GM18511 (cell line): ENCODE measurements at regions not wholly inside any gene's neighbourhood (a gene's known extent, or its start where the extent isn't known, plus 50 kb on each side); places are given as distances from the start of the nearest gene placed in this dataset.

Experiments
- ATAC-seq: cut with Tn5 transposase; IDR thresholded peaks from one replicate; pipeline ENCODE4 v1.9.1; 2021; ENCODE audit warnings: mild to moderate bottlenecking, moderate library complexity; ENCODE audit not compliant: unreplicated experiment

DNA sequence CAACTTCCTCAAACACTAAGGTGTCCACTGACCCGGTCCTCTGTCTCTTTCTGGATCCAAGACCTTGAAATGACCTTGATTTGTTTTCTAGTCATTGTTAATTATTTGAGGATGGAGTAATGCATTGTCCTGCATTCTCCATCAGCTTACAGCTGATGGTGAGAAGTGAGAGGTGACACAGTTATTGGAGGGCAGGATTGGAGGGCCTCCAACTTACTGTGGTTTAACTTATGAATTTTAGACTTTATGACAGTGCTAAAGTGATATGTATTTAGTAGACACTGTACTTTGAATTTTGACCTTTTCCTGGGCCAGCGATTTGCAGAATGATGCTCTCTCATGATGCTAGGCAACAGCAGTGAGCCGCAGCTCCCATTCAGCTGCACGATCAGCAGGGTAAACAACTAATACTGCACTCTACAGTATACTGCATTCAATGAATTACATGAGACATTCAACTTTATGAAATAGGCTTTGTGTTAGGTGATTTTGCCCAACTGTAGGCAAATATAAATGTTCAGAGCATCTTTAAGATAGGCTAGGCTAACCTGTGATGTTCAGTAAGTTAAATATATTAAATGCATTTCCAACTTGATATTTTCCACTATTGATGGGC is 200.0 kb upstream of the MEX3C start:
- no peak for ATAC-seq

DNA sequence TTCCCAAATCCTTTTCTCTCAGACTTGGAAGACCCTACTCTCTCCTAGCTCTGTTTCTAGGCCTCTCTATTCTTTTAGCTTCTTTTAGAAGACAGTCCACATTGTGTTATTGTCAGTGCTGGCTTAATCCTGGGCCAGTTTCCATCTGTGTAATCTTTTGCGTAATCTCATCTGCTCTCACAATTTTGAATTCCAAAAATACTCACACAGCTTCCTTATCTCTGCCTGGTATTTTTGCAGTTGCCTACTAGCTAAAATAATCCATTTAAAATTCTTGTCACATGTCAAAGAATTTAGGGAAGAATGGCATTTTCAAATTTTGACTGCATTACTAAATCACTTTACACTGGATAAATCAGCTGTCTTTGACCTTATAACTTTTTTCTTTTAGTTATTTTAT is 200.6 kb upstream of the MEX3C start:
- ATAC-seq, result no peak

DNA sequence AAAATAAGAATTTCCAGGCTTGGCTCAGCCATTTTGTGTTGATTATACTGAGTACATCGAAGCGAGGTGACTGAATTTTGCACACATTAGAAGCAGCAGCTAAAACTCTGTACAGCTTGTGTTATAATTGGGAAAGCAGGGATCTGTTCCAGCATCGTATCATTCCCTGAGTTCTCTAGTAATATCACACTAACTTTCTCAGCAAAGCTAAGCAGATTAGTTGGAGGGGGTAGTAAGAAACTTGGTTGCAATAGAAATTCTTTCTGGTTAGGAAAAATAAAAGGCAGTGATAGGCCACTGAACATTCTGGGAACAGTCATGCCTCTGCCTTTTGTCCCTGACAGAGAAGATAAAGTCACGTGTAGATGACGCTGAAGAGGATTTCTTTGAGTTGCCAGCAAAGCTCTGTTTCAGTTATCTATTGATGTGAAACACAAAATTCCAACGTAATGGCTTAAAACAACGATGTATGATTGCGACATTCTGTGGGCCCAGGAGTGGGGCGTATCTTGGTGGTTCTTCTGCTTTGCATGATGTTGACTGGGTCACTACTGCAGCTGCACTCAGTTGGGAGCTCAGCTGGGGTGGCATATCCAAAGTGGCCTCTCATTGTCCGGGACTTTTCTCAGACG is 202.1 kb upstream of the MEX3C start:
- no peak for ATAC-seq

DNA sequence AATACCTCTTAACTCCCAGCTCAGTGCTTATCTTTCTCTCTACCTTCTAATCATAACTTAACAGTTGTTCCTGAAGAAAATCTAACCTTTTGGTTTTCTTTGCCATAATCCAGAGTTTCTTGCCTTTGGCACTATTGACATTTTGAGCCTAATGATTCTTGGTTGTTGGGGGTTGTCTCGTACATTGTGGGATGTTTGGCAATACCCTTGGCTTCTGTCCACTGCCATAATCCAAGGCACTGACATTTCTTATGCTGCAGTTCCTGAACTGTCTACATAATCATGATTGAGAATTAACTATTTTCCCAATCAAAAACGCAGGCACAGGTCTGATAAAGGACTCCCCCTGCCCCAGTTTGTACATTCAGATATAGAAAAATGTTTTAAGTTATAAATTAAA is 203.2 kb upstream of the MEX3C start:
- no peak for ATAC-seq

DNA sequence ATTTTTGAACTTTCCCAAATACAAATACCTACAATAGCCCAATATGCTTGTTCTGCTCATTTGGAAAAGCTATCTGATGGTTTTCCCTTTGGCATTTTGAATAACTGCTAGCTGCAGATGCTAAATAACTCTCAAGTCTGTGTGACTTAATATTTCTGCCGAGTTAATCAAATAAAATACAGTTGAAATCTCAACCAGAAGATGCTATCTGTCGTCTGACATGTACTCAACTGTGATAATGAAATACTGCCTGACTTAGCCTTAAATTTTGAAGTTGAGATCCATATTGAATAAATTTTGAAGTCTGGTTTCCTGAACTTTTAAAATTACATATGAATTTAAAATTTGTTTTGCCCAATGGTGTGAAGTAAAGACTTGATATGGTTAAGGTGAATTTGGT is 204.4 kb upstream of the MEX3C start:
- ATAC-seq, result no peak

DNA sequence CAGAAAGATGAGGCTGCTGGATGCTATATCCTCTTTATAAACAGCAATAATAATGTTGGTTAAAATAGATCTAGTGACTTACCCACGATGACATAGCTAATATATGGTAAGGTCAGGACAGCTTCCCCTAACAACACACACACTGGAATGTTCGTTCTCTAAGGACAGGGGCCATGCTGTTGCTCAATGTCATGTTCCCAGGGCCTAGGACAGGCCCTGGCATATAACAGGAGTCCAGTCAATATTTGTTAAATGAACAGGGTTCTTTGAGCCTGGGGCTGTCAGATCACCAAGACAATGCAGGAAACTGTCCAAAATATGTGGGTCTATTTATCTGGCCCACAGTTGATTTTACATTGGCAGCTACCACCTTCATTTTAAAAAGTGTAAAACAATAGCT is 207.1 kb upstream of the MEX3C start:
- ATAC-seq, result no peak

DNA sequence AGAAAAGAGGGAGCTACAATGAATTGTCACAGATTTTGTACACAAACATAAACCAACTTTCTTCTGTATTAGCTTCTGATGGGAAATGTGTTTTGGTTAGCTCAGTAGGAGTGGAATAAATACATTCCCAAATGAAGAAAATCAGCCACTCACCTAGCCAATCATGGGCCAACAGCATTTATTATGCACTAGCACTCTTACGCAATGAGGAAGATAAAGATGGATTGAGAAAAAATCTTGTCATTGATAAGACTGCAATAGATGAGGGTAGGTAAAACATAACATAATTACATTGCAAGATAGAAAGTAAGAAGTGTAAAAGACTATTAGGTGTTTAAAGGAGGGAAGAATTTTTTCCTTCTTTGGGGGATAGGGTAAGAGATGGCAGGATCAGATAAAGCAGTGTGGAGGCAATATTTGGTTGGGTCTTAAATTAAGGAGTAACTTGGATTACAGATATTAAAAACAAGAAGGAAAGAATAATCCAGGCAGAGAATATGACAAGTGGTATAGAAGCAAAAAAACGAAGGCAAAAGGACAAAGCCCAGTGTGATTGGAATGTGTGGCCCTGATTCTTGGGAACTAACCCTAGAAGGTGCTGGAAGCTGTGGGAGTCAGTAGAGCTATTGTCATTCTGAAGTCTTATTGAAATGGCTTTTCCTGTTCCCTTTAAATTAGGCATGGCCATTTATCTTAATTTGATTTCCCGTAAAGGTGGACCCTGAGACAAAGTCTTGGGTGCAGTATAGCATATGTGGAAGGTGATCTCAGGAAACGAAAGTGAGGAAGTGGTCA is 208.4 kb upstream of the MEX3C start:
- no peak for ATAC-seq

DNA sequence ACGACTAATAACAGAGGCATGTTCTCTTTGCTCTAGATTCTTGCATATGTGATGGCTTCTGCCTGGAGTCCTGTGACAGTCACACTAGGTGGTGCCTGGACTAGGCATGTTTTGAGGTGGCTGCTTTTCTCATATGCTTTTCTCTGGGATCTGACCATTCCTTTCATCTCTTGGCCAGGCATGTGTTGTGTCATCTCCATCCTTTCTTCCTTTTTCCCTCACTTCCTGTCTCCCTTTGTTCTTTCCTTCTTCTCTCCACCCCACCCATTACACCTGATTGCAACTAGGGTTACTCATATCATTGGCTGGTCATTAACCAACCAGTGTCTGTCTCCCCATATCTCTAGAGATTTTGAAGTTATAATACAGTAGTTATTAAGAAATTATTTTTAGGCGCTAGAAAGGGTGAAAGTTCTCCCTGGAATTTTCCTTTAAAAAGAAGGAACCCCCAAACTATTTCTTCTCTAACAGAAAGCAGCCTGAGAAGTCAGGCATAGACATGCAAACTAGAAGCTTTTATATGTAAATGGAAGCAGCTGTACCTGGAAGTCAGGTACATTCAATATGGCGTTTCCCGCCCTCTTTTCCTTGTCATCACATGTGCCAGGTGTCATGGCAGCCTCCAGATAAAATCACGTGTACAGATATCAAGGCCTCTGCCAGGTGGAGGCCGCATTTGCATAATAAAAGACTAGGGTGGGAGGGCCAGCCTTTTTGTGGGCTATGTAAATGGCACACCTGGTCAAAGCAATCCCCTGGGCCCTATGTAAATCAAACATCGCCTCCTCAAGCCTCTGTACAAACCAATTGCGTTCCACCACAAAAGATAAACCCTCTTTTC is 220.4 kb upstream of the MEX3C start:
- no peak for ATAC-seq

DNA sequence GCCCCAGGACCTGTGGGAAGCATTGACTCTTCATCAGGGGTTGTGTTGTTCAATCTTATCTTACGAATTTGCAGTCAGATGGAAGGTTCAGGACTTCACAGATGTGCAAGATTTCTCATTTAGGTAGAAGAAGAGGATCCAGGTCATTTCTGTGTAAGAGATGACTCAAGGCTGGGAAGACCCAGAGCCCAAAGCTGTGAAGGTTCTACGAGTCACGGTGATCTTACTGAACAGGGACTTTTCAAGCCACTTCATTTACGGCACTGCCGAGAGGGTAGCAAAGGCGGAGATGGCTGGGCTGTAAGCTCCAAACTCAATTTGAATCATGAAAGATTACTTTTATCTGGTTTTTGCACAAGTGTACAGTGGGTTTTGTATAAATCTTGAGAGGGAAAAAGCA is 228.0 kb upstream of the MEX3C start:
- ATAC-seq, result peak; percentile 69

DNA sequence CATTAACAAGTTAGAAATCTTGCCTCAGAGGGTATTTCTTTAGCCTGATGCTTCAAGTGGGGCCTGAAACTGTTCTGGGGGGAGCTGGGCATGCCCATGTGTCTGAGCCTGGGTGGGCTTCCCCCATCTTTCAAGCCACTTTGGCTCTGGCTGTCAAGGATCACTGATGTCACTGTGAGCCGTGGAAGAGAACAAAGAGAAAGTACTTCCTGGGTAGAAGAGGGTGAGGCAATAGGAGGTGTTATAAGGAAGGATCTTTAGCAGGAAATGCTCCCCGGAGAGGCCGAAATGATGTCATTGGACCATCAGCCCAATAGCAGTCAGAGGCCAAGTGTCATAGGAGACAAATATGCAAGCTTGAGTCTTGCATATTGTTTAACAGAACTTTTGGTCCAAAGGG is 228.4 kb upstream of the MEX3C start:
- peak; percentile 46 for ATAC-seq

DNA sequence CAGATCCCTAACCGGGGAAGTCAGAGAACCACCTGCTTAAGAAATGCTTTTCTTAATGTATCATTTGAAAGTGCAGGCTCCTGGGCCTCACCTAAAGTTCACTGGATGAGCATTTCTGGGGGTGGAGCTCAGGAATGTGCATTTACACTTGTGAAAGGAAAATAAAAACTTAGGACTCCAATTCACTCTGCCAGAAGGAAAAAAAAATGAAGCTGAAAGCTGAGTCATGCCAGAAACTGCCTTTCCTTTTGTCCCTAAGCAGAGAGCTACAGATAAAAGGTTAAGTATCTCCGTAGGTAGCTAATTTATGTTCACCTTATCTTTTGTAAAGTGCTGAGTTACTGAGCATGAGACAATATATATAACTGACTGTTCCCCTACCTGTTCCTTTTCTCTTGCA is 229.5 kb upstream of the MEX3C start:
- no peak for ATAC-seq

DNA sequence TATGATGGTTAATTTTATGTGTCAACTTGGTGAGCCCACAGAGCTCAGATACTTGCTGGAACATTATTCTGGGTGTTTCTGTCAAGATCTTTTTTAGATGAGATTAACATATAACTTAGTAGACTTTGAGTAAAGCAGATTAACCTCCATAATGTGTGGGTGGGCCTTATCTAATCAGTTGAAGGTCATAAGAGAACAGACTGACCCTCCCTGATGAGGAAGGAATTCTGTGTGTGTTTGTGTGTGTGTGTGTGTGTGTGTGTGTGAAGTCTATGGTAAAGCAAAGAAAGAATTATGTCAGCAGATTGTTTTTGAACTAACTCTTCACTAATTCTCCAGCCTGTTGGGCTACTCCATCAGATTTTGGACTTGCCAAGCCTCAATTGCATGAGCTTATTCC is 232.2 kb upstream of the MEX3C start:
- no peak for ATAC-seq

DNA sequence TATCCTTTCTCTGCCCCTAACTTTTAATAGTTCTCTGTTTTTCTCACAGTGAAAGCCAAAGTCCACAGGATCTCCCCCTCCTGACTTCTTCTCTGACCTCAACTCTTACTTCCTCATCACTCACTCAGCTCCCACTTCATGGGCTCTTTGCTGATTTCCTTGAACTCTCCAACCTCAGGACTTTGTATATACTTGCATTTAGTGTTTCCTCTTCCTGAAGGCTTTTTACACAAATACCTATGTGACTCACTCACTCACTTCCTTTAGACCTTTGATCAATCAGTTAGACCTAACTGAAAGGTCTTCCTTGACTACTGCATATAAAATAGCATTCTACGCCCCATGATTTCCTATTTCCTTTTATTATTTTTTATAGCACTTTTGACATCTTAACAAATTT is 233.1 kb upstream of the MEX3C start:
- ATAC-seq, result no peak

DNA sequence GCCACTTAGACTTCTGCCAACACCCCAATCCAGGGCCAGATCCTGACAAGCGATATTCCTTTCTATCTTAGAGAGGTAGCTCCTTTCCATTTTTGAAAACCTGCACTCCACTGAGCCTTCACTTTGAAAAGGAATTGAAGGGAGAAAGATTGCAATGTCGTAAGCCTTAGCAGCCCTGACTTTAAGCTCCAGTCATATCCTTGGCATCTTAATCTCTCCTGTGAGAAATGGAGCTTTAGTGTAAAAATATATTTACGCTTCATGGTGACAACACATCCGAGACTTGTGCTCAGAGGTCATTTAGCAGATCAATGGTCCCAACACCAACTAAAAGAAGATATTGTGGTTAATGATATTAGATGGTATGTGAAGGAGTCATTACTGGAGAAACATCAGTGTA is 235.8 kb upstream of the MEX3C start:
- no peak for ATAC-seq

DNA sequence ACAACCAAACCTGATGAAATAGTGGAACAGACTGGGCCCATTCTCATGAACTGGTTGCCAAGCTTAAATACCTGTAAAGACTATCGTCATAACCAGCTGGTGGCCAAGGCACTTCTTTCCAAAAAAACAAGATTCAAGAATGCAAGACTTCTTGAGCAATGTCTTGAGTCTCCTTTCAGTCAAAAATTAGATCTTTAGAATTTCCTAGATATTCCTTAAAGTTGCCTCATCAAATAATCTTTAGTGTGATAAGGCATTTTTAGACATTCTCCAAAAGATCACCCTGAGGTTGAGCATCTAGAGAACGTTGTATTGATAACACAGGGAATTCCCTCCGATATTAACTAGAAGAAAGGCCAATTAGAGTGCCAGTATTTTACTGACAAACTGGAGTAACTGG is 236.4 kb upstream of the MEX3C start:
- no peak for ATAC-seq

DNA sequence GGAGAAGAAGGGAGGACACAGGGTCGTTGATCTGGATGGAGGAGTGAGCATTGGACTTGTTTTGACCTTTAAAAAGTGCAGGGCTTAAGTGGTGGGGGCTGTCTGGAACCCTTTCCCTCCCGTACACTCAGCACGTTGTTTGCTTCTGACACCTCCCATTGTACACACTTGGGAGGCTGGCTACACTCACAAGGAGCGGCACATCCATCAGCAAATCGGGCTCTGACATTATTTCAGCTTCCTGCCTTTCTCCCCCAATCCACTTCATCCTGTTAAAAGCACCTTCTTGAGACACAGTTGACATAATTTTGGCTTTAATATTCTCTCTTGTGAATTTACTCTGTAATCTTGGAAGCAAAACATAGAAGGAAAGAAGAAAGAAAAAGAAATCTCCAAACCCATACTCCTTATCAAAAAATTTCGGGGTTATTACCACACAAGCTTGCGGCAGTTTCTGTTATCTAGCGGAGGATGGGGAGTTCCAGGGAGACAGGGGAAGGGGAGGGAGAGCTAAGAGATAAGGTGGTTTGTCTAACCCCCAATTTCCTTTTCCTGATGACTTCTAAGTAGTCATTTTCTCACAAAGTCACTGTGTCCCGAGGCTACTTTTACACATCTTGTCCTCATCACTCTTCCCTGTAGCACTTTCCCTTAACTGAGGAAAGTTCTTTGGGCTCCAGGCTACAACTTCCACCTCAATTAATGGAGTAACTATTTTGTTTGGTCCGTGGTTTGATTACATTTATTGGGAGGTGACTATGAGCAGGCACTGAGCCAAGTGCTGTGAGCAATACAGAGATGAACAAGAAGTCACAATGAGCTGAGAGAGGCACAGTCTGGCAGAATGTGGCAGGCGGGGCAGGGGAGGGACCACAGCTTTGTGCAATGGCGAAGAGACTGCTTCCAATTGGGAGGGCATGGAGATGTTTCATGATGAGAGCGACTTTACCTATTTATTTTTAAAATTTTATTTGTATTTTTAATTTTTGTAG is 240.1 kb upstream of the MEX3C start:
- ATAC-seq, result no peak

DNA sequence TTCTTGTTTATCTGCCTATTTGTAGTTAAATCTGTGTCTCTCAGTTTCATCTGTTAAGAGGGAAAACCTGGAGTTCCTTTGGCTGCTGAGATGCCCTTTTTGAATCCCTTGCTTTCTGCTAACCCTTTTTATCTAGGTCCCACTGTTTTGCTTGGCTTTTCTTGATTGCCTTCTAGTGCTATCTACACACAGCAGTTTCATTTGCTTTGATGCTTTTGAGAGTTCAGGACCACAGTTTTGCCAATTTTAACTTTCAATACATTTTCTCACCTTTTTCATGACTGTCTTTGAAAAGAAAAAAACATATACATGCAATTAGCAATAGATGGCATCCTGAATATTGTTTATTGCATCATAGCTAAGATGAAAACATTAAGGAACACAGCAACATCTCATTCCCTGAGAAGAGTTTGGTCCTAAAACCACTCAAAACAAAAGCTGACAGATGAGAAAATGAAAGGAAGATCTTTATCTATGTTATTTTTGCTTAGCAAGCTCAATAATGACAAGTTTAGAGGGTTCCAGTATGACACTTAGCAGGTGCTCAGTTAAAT is 241.4 kb upstream of the MEX3C start:
- ATAC-seq, result no peak

DNA sequence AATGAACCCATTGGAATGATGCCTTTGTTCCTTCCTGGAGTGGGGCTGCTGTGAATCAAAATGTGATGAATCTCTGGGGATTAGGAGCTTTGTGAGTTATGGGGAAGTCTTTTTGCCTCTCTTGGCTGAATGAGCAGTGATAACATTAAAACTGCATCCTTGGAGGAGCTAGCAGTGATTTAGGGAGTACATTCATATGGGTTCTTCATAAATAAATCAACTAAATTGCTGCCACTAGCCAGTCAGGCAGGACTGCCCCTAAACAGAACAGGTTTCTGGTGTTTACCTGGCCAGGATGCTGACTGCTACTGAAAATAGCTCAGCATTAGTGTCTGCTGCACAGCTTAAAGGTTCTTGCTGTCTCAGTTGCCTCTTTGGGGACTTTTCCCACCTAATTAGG is 244.5 kb upstream of the MEX3C start:
- no peak for ATAC-seq

DNA sequence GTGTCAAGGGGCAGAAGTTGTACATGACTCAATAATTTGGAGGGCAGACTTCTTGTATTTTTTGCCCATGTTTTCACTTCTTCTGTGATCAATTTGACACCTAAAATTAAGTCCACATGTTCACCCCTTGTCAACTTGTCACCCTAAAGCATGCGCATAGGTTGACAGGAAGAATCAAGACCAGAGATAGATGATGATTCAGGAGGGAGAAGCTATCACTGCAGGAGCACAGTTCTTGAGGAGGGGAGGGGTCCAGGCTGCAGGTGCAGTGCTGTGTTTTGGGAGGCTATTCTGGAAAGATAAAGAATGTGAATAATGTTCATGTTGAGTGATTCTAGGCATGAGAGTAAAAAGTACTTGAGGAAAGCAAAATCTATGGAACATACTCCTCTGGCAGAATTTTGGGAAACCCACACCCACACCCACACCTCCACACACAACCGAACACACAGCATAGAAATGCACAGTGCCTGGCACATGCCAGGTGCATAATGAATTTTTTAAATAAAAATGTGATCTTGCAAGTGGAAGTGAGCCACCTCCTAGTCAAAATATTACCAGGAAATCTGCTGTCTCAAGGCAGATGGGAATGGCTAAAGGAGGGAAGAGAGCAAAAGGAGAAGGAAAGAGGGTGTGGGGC is 249.2 kb upstream of the MEX3C start:
- no peak for ATAC-seq
